Skeletal muscle satellite cell (primary cell): ENCODE measurements at regions not wholly inside any gene's neighbourhood (a gene's known extent, or its start where the extent isn't known, plus 50 kb on each side); places are given as distances from the start of the nearest gene placed in this dataset.

Source experiments
- H3K27me3 ChIP-seq: 2 replicates; pipeline ENCODE4 v1.7.0; 2013; ENCODE audit warnings: low read length; ENCODE audit not compliant: control insufficient read depth, insufficient read depth
- H3K36me3 ChIP-seq: 2 replicates; pipeline ENCODE4 v1.7.0; 2013; ENCODE audit warnings: mild to moderate bottlenecking, control low read depth, low read length; ENCODE audit not compliant: insufficient read depth
- H3K4me1 ChIP-seq: 2 replicates; pipeline ENCODE4 v1.7.0; 2013; ENCODE audit warnings: low read length; ENCODE audit not compliant: control insufficient read depth, insufficient read depth
- H3K4me2 ChIP-seq: 2 replicates; pipeline ENCODE4 v1.7.0; 2013; ENCODE audit warnings: mild to moderate bottlenecking, low read length
- H3K4me3 ChIP-seq: 2 replicates; pipeline ENCODE4 v1.7.0; 2013; ENCODE audit warnings: low read length
- H3K9ac ChIP-seq: 2 replicates; pipeline ENCODE4 v1.7.0; 2013; ENCODE audit warnings: mild to moderate bottlenecking, low read depth, low read length, moderate library complexity
- H3K9me3 ChIP-seq: replicated peaks from 2 replicates; pipeline ENCODE4 v1.7.0; 2013; ENCODE audit warnings: mild to moderate bottlenecking, control low read depth, low read length

GRCh38 chr6:145485288-145485687 is 250.0 kb downstream of the EPM2A start:
- Histone ChIP-seq H3K27me3 (no peaks in the 10 kb centered on the region), H3K9ac (no peak overlapping the region), H3K4me2 (no peak overlapping the region), H3K9me3 (no peaks in the 10 kb centered on the region), H3K4me1 (peaks cover 4% of the 10 kb centered on the region), H3K4me3 (no peak overlapping the region), H3K36me3 (no peaks in the 10 kb centered on the region)

GRCh38 chr6:145486306-145486705 is 249.0 kb downstream of the EPM2A start:
- H3K4me3 ChIP-seq: no peak overlapping the region
- H3K27me3 ChIP-seq: no peaks in the 10 kb centered on the region
- peaks cover 4% of the 10 kb centered on the region for H3K4me1 ChIP-seq
- H3K36me3 ChIP-seq: no peaks in the 10 kb centered on the region
- H3K9ac ChIP-seq: no peak overlapping the region
- no peak overlapping the region for H3K4me2 ChIP-seq
- no peaks in the 10 kb centered on the region for H3K9me3 ChIP-seq

- no peaks in the 10 kb centered on the region for H3K4me1 ChIP-seq
- H3K4me3 ChIP-seq: no peak overlapping the region
- no peaks in the 10 kb centered on the region for H3K36me3 ChIP-seq
- H3K27me3 ChIP-seq: no peaks in the 10 kb centered on the region
- H3K9me3 ChIP-seq: no peaks in the 10 kb centered on the region
- H3K9ac ChIP-seq: no peak overlapping the region
- no peak overlapping the region for H3K4me2 ChIP-seq
Measured at GRCh38 chr6:145489583-145489982, 245.7 kb downstream of the EPM2A start.

- Histone ChIP-seq H3K27me3 (no peaks in the 10 kb centered on the region), H3K4me3 (no peak overlapping the region), H3K4me2 (no peak overlapping the region), H3K9me3 (no peaks in the 10 kb centered on the region), H3K9ac (no peak overlapping the region), H3K36me3 (no peaks in the 10 kb centered on the region), H3K4me1 (no peaks in the 10 kb centered on the region)
Measured at GRCh38 chr6:145490068-145490467, 245.3 kb downstream of the EPM2A start.

GRCh38 chr6:145491126-145491525 is 244.2 kb downstream of the EPM2A start:
- Histone ChIP-seq H3K4me1 (no peaks in the 10 kb centered on the region), H3K9me3 (no peaks in the 10 kb centered on the region), H3K27me3 (no peaks in the 10 kb centered on the region), H3K4me2 (no peak overlapping the region), H3K4me3 (no peak overlapping the region), H3K9ac (no peak overlapping the region), H3K36me3 (no peaks in the 10 kb centered on the region)

- peaks cover 5% of the 10 kb centered on the region for H3K27me3 ChIP-seq
- H3K4me3 ChIP-seq: no peak overlapping the region
- H3K36me3 ChIP-seq: no peaks in the 10 kb centered on the region
- H3K4me2 ChIP-seq: no peak overlapping the region
- H3K9ac ChIP-seq: no peak overlapping the region
- H3K4me1 ChIP-seq: no peaks in the 10 kb centered on the region
- H3K9me3 ChIP-seq: no peaks in the 10 kb centered on the region
Measured at GRCh38 chr6:145497006-145497405, 238.3 kb downstream of the EPM2A start.

GRCh38 chr6:145498425-145498824 is 236.9 kb downstream of the EPM2A start:
- no peak overlapping the region for H3K4me2 ChIP-seq
- no peaks in the 10 kb centered on the region for H3K4me1 ChIP-seq
- peaks cover 5% of the 10 kb centered on the region for H3K27me3 ChIP-seq
- no peaks in the 10 kb centered on the region for H3K36me3 ChIP-seq
- no peak overlapping the region for H3K4me3 ChIP-seq
- no peak overlapping the region for H3K9ac ChIP-seq
- no peaks in the 10 kb centered on the region for H3K9me3 ChIP-seq

- H3K9me3 ChIP-seq: no peaks in the 10 kb centered on the region
- no peaks in the 10 kb centered on the region for H3K36me3 ChIP-seq
- H3K4me2 ChIP-seq: no peak overlapping the region
- H3K9ac ChIP-seq: no peak overlapping the region
- no peaks in the 10 kb centered on the region for H3K4me1 ChIP-seq
- H3K27me3 ChIP-seq: peaks cover 5% of the 10 kb centered on the region
- no peak overlapping the region for H3K4me3 ChIP-seq
Measured at GRCh38 chr6:145502416-145502815, 232.9 kb downstream of the EPM2A start.

- Histone ChIP-seq H3K9me3 (no peaks in the 10 kb centered on the region), H3K27me3 (no peaks in the 10 kb centered on the region), H3K9ac (no peak overlapping the region), H3K36me3 (no peaks in the 10 kb centered on the region), H3K4me2 (no peak overlapping the region), H3K4me1 (no peaks in the 10 kb centered on the region), H3K4me3 (no peak overlapping the region)
Measured at GRCh38 chr6:145506136-145506535, 229.2 kb downstream of the EPM2A start.

GRCh38 chr6:145506565-145506964 is 228.8 kb downstream of the EPM2A start:
- Histone ChIP-seq H3K9ac (no peak overlapping the region), H3K4me2 (no peak overlapping the region), H3K9me3 (no peaks in the 10 kb centered on the region), H3K36me3 (no peaks in the 10 kb centered on the region), H3K4me1 (no peaks in the 10 kb centered on the region), H3K4me3 (no peak overlapping the region), H3K27me3 (no peaks in the 10 kb centered on the region)

- no peaks in the 10 kb centered on the region for H3K4me1 ChIP-seq
- H3K9ac ChIP-seq: no peak overlapping the region
- no peaks in the 10 kb centered on the region for H3K36me3 ChIP-seq
Measured at GRCh38 chr6:145507239-145507638, 228.1 kb downstream of the EPM2A start.

GRCh38 chr6:145508107-145508506 is 227.2 kb downstream of the EPM2A start:
- no peaks in the 10 kb centered on the region for H3K27me3 ChIP-seq

More at GRCh38 chr6:145507239-145507638, 228.1 kb downstream of the EPM2A start:
- H3K9me3 ChIP-seq: no peaks in the 10 kb centered on the region
- H3K4me2 ChIP-seq: no peak overlapping the region
- no peak overlapping the region for H3K4me3 ChIP-seq
- H3K27me3 ChIP-seq: no peaks in the 10 kb centered on the region

More at GRCh38 chr6:145508107-145508506, 227.2 kb downstream of the EPM2A start:
- no peak overlapping the region for H3K9ac ChIP-seq
- H3K4me1 ChIP-seq: no peaks in the 10 kb centered on the region
- H3K9me3 ChIP-seq: no peaks in the 10 kb centered on the region
- H3K36me3 ChIP-seq: no peaks in the 10 kb centered on the region
- H3K4me2 ChIP-seq: no peak overlapping the region
- H3K4me3 ChIP-seq: no peak overlapping the region
